Panc1 (cell line): ENCODE measurements at regions not wholly inside any gene's neighbourhood (a gene's known extent, or its start where the extent isn't known, plus 50 kb on each side); places are given as distances from the start of the nearest gene placed in this dataset.
"Not testable (repeated sequence)": the region's sequence is repeated elsewhere in the genome, so short reads cannot be mapped to it uniquely, and the experiment has no call there.

Source experiments
- CTCF ChIP-seq: fragments of 450-650 bp; IDR thresholded peaks from 2 replicates; pipeline ENCODE4 v1.5.1; 2017; ENCODE audit warnings: mild to moderate bottlenecking
- POLR2AphosphoS5 ChIP-seq: IDR thresholded peaks from 2 replicates; pipeline ENCODE4 v1.6.1; 2012; ENCODE audit warnings: mild to moderate bottlenecking, low read depth, low read length, moderate library complexity
- REST ChIP-seq, 2 experiments: IDR thresholded peaks; 2 replicates each; pipeline ENCODE4 v1.6.1; 2011 to 2012; ENCODE audit warnings: low read depth in 2 of 2, control low read depth in 1 of 2, low read length in 1 of 2, mild to moderate bottlenecking in 1 of 2, moderate library complexity in 1 of 2; ENCODE audit not compliant: insufficient read depth in 1 of 2
- TCF7L2 ChIP-seq: IDR thresholded peaks from 2 replicates; pipeline ENCODE4 v1.6.1; 2011; ENCODE audit warnings: mild to moderate bottlenecking, low read depth, low read length, inconsistent platforms

GRCh38 chr6:155529814-155530213, 74.2 kb upstream of the NOX3 start:
- not testable (repeated sequence) for TF ChIP-seq CTCF; POLR2AphosphoS5; TCF7L2; REST (IDR thresholded peaks at IDR 0.05; ENCODE audit: insufficient read depth in 1 of 2, low read depth in 2 of 2, low read length in 1 of 2)
